ENCODE measurements at regions not wholly inside any gene's neighbourhood (a gene's known extent, or its start where the extent isn't known, plus 50 kb on each side); places are given as distances from the start of the nearest gene placed in this dataset.

- no peak for TF ChIP-seq CTCF (conservative IDR thresholded peaks at IDR 0.05; ENCODE audit: low read depth, low read length)
- no peak overlapping the region for H3K4me3 ChIP-seq (ENCODE audit: low read depth, low read length)
- no peak for DNase-seq (ENCODE audit: low read depth)
These were observed 99.0 kb downstream of the ZNF281 start for GRCh38 chr1:200310824-200311223.

GRCh38 chr1:200307755-200308066 is 102.1 kb downstream of the ZNF281 start:
- no peak for DNase-seq (ENCODE audit: low read depth)
- no peak for TF ChIP-seq CTCF (conservative IDR thresholded peaks at IDR 0.05; ENCODE audit: low read depth, low read length)
- H3K4me3 ChIP-seq (ENCODE audit: low read depth, low read length): no peak overlapping the region

DNA sequence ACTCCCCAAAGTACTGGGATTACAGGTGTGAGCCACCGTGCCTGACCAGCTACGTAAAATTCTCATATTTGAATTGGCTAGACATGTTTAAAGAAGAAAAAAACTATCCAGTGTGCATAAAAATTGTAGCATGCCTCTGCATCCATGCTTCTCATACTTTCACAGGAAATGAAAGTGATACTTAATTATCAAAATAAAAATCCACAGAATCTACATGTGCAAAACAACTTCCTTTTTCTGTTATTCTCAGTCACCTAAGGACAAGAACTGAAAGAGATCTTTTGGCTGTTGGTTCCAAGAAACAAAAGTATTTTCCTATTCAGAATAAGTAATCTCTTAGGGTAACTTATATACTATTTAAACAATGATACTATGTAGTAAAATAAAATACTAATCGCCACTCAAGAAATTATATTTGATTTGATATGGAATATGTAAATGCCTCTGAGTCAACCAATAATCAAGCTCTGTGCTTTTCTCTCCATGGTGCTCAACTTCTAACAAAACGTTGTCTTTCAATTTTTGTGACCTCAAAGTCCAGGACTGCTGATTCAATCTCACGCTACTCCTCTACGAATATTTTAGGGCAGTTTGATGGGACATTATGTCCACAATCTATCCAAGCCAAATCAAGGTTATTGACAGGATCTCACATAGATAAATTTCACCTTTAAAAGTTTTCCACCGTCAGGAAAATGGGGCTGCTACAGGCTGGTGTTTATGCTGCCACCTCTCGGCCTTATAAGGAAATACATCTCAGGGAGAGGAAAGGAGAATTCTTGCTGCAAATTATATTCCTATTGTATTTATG is 102.7 kb downstream of the ZNF281 start:
- no peak overlapping the region for H3K4me3 ChIP-seq (ENCODE audit: low read depth, low read length)
- DNase-seq (ENCODE audit: low read depth): peak; percentile 65
- TF ChIP-seq CTCF (conservative IDR thresholded peaks at IDR 0.05; ENCODE audit: low read depth, low read length): peak; percentile 91

DNA sequence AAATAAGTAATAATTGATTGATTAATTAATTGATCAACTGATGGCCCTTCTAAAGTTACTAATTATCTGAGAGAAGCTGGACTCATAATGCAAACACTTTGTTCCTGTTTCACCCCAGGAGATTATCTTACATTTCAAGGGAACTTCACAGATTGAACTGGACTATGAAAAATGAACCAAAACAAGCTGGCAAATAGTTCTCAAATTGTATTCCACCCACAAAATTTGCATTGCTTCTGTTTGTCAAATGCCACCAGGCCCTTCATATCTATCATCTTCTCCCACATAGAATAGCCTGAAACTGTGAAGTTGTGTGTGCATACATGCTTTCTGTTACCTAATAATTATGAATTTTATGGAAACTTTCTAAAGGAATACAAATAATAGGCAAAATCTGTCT is 104.0 kb downstream of the ZNF281 start:
- no peak for DNase-seq (ENCODE audit: low read depth)
- H3K4me3 ChIP-seq (ENCODE audit: low read depth, low read length): no peak overlapping the region
- TF ChIP-seq CTCF (conservative IDR thresholded peaks at IDR 0.05; ENCODE audit: low read depth, low read length): no peak

- H3K4me3 ChIP-seq (ENCODE audit: low read depth, low read length): no peak overlapping the region
- TF ChIP-seq CTCF (conservative IDR thresholded peaks at IDR 0.05; ENCODE audit: low read depth, low read length): no peak
- no peak for DNase-seq (ENCODE audit: low read depth)
These were observed 105.7 kb downstream of the ZNF281 start for GRCh38 chr1:200304171-200304570.

GRCh38 chr1:200302921-200303290 is 106.9 kb downstream of the ZNF281 start:
- H3K4me3 ChIP-seq (ENCODE audit: low read depth, low read length): peak overlapping the region; percentile 64
- peak; percentile 23 for DNase-seq (ENCODE audit: low read depth)
- no peak for TF ChIP-seq CTCF (conservative IDR thresholded peaks at IDR 0.05; ENCODE audit: low read depth, low read length)
